B cell (primary cell): ENCODE measurements at regions not wholly inside any gene's neighbourhood (a gene's known extent, or its start where the extent isn't known, plus 50 kb on each side); places are given as distances from the start of the nearest gene placed in this dataset.

Experiments used
- ATAC-seq: fragments of 200-7000 bp; cut with Tn5 transposase; one replicate; pipeline ENCODE4 v1.10.0; 2021; ENCODE audit warnings: low read depth, mild to moderate bottlenecking, moderate number of reproducible peaks, moderate library complexity
- CTCF ChIA-PET: fragments of 350-600 bp; sonication (Branson Sonifier 250); formaldehyde crosslinking; loops from one replicate; lab custom pipeline; 2021; ENCODE audit warnings: antibody characterized with exemption, inconsistent platforms; lab: Charles Lee
- POLR2A ChIA-PET: fragments of 350-600 bp; sonication (Branson Sonifier 250); formaldehyde crosslinking; loops from one replicate; lab custom pipeline; 2021; ENCODE audit warnings: antibody characterized with exemption; lab: Charles Lee
- DNase-seq: peaks from one replicate; pipeline ENCODE4 v3.0.0; 2013
- H2AFZ ChIP-seq: 2 replicates; pipeline ENCODE4 v1.6.1; 2012; ENCODE audit warnings: mild to moderate bottlenecking, low read depth, low read length; ENCODE audit not compliant: insufficient read depth, poor library complexity, severe bottlenecking
- H3K27ac ChIP-seq, 2 donors: 1 replicate in 1 of 2; 2 replicates in 1 of 2; pipeline ENCODE4 v1.5.1; 2012 to 2013; ENCODE audit warnings: low read length in 2 of 2, mild to moderate bottlenecking in 2 of 2, moderate library complexity in 1 of 2
- H3K27me3 ChIP-seq, 4 experiments: fragments of 200-600 bp in 1 of 4; sonication (generic) in 1 of 4; replicated peaks in 1 of 4; 1 replicate in 2 of 4; 2 replicates in 2 of 4; pipeline versions ENCODE4 v1.6.1 to v1.7.0; 2013 to 2016; ENCODE audit warnings: low read length in 3 of 4, mild to moderate bottlenecking in 2 of 4, mixed read lengths in 1 of 4, moderate library complexity in 1 of 4; ENCODE audit not compliant: insufficient read depth in 4 of 4, control insufficient read depth in 3 of 4; ENCODE audit errors: control extremely low read depth in 1 of 4
- H3K36me3 ChIP-seq, 2 experiments: replicated peaks in 1 of 2; 1 replicate in 1 of 2; 2 replicates in 1 of 2; pipeline versions ENCODE4 v1.6.1 to v1.7.1; 2013; ENCODE audit warnings: low read length in 1 of 2; ENCODE audit not compliant: insufficient read depth in 2 of 2, control insufficient read depth in 1 of 2; ENCODE audit errors: control extremely low read depth in 1 of 2, extremely low read depth in 1 of 2
- H3K4me1 ChIP-seq, 2 donors: fragments of 200-600 bp in 1 of 2; sonication (generic) in 1 of 2; 1 replicate in 1 of 2; 2 replicates in 1 of 2; pipeline versions ENCODE4 v1.5.1 to v1.6.1; 2013 to 2017; ENCODE audit warnings: low read length in 2 of 2; ENCODE audit not compliant: control insufficient read depth in 2 of 2, insufficient read depth in 2 of 2
- H3K4me2 ChIP-seq: replicated peaks from 2 replicates; pipeline ENCODE3; 2012; ENCODE audit warnings: mild to moderate bottlenecking, low read depth, low read length; ENCODE audit not compliant: poor library complexity, severe bottlenecking
- H3K4me3 ChIP-seq, 5 experiments: fragments of 200-600 bp in 1 of 5; sonication (generic) in 1 of 5; 1 replicate in 3 of 5; 2 replicates in 2 of 5; pipeline versions ENCODE4 v1.5.1 to v1.7.0; 2011 to 2016; ENCODE audit warnings: low read length in 4 of 5, mild to moderate bottlenecking in 4 of 5, low read depth in 2 of 5, control low read depth in 1 of 5, moderate library complexity in 1 of 5; ENCODE audit not compliant: insufficient read depth in 1 of 5; ENCODE audit errors: control extremely low read depth in 1 of 5, extremely low read depth in 1 of 5
- H3K79me2 ChIP-seq: fragments of 200-600 bp; sonication (generic); one replicate; pipeline ENCODE4 v1.6.0; 2016; ENCODE audit warnings: low read length; ENCODE audit not compliant: control insufficient read depth, insufficient read depth
- H3K9ac ChIP-seq: fragments of 200-600 bp; sonication (generic); 2 replicates; pipeline ENCODE4 v1.6.1; 2017; ENCODE audit warnings: mild to moderate bottlenecking, low read length, moderate library complexity
- H3K9me3 ChIP-seq, 3 donors: one replicate each; pipeline versions ENCODE4 v1.6.1 to v1.7.1; 2013; ENCODE audit warnings: low read length in 2 of 3; ENCODE audit not compliant: control insufficient read depth in 2 of 3, insufficient read depth in 1 of 3; ENCODE audit errors: control extremely low read depth in 1 of 3
- H4K20me1 ChIP-seq: 2 replicates; pipeline ENCODE4 v1.6.0; 2012; ENCODE audit warnings: mild to moderate bottlenecking, low read length; ENCODE audit not compliant: insufficient read depth, control insufficient read depth, poor library complexity, severe bottlenecking
- H3K27ac Mint-ChIP-seq: one replicate; pipeline ENCODE4 v1.8.0; 2021; ENCODE audit warnings: mixed read lengths
- H3K27me3 Mint-ChIP-seq: one replicate; pipeline ENCODE4 v1.8.0; 2021; ENCODE audit warnings: mixed read lengths
- H3K4me1 Mint-ChIP-seq: one replicate; pipeline ENCODE4 v1.8.0; 2021; ENCODE audit warnings: mixed read lengths
- H3K4me3 Mint-ChIP-seq: one replicate; pipeline ENCODE4 v1.8.0; 2021; ENCODE audit warnings: mixed read lengths
- H3K9me3 Mint-ChIP-seq: one replicate; pipeline ENCODE4 v1.8.0; 2022; ENCODE audit warnings: mixed read lengths; ENCODE audit not compliant: insufficient read depth
- CTCF ChIP-seq: fragments of 200-600 bp; IDR thresholded peaks from one replicate; pipeline ENCODE4 v1.8.0; 2022; ENCODE audit warnings: antibody characterized with exemption, mild to moderate bottlenecking
- EZH2 ChIP-seq: IDR thresholded peaks from 2 replicates; pipeline ENCODE4 v1.6.1; 2012; ENCODE audit warnings: borderline replicate concordance, low read depth, mild to moderate bottlenecking, moderate library complexity, low read length; ENCODE audit not compliant: insufficient read depth, poor library complexity, severe bottlenecking
- WGBS: methylation state at CpG from one replicate; pipeline ENCODE4 v1.1.5; 2013; ENCODE audit warnings: missing lambda C conversion rate; ENCODE audit not compliant: insufficient coverage; 5-methylcytosine and 5-hydroxymethylcytosine counted together
- intact Hi-C: fragments of 100-400 bp; cut with micrococcal nuclease; formaldehyde crosslinking; loops from one replicate; pipeline ENCODE4 v1.10.0; 2022

- no peak overlapping the region for H3K27ac Mint-ChIP-seq
- no peaks in the 10 kb centered on the region for H4K20me1 ChIP-seq
- no peaks in the 10 kb centered on the region for H3K27me3 ChIP-seq
- H3K27ac ChIP-seq, result no peak overlapping the region
- no peaks in the 10 kb centered on the region for H3K36me3 ChIP-seq
- no peak for TF ChIP-seq EZH2
- TF ChIP-seq CTCF, result no peak
- H3K27me3 Mint-ChIP-seq, result no peaks in the 10 kb centered on the region
- no peaks in the 10 kb centered on the region for H3K9me3 ChIP-seq
- H3K4me2 ChIP-seq, result no peak overlapping the region
- no peaks in the 10 kb centered on the region for H3K4me1 ChIP-seq
- no peaks in the 10 kb centered on the region for H3K9me3 Mint-ChIP-seq
- WGBS, result no CpG with 5 or more reads among the region's 1 CpG
- DNase-seq (no peak), ATAC-seq (no peak)
- no peaks in the 10 kb centered on the region for H3K4me1 Mint-ChIP-seq
- ChIA-PET CTCF (no interaction called here), POLR2A (no interaction called here)
- no peak overlapping the region for H3K9ac ChIP-seq
- intact Hi-C loops, result no loop called here
- no peak overlapping the region for H2AFZ ChIP-seq
- no peak overlapping the region for H3K4me3 Mint-ChIP-seq
- no peaks in the 10 kb centered on the region for H3K79me2 ChIP-seq
- H3K4me3 ChIP-seq, result no peak overlapping the region
Observed at GRCh38 chr18:1498216-1498615, 593.5 kb downstream of the ADCYAP1 start.

GRCh38 chr18:1499265-1499664, 594.6 kb downstream of the ADCYAP1 start:
- Mint-ChIP-seq H3K27me3 (no peaks in the 10 kb centered on the region), H3K9me3 (no peaks in the 10 kb centered on the region), H3K27ac (no peak overlapping the region), H3K4me3 (no peak overlapping the region), H3K4me1 (no peaks in the 10 kb centered on the region)
- no peak for TF ChIP-seq CTCF
- TF ChIP-seq EZH2, result no peak
- Histone ChIP-seq H3K4me3 (no peak overlapping the region), H2AFZ (no peak overlapping the region), H3K4me2 (no peak overlapping the region), H3K36me3 (no peaks in the 10 kb centered on the region), H3K79me2 (no peaks in the 10 kb centered on the region), H3K9ac (no peak overlapping the region), H3K4me1 (no peaks in the 10 kb centered on the region), H3K27ac (no peak overlapping the region), H3K27me3 (no peaks in the 10 kb centered on the region), H4K20me1 (no peaks in the 10 kb centered on the region), H3K9me3 (no peaks in the 10 kb centered on the region)
- intact Hi-C loops, result no loop called here
- DNase-seq, result no peak
- ChIA-PET POLR2A (no interaction called here), CTCF (no interaction called here)
- no peak for ATAC-seq
